ENCODE measurements at regions not wholly inside any gene's neighbourhood (a gene's known extent, or its start where the extent isn't known, plus 50 kb on each side); places are given as distances from the start of the nearest gene placed in this dataset.
"Not testable (repeated sequence)": the region's sequence is repeated elsewhere in the genome, so short reads cannot be mapped to it uniquely, and the experiment has no call there.

GRCh38 chr5:103981592-103981991, 419.0 kb upstream of the NUDT12 start:
- H3K9ac ChIP-seq (ENCODE audit: extremely low read depth, low read length, poor library complexity, severe bottlenecking): no peak overlapping the region
- no peak overlapping the region for H3K27ac ChIP-seq (ENCODE audit: low read depth, low read length)
- Mint-ChIP-seq H3K9me3 (no peaks in the 10 kb centered on the region), H3K27ac (no peak overlapping the region), H3K4me1 (peaks cover 4% of the 10 kb centered on the region), H3K27me3 (ENCODE audit: insufficient read depth) (no peaks in the 10 kb centered on the region), H3K4me3 (no peak overlapping the region), H3K36me3 (ENCODE audit: low read depth) (no peaks in the 10 kb centered on the region)
- no peak for TF ChIP-seq CTCF (conservative IDR thresholded peaks at IDR 0.05)
- peaks cover 3% of the 10 kb centered on the region for H3K4me1 ChIP-seq (ENCODE audit: control insufficient read depth, insufficient read depth, low read length)
- WGBS, 2 experiments (ENCODE audit: insufficient coverage in 1 of 2, insufficient read length in 1 of 2): 93 to 98% methylated on average over 3 to 4 of the region's 4 CpGs
- no peak for DNase-seq
- no peaks in the 10 kb centered on the region for H3K9me3 ChIP-seq (ENCODE audit: control insufficient read depth, low read length)
- H3K36me3 ChIP-seq (ENCODE audit: control insufficient read depth, insufficient read depth, low read length): no peaks in the 10 kb centered on the region
- no peaks in the 10 kb centered on the region for H3K27me3 ChIP-seq (ENCODE audit: control insufficient read depth, insufficient read depth, low read length, poor library complexity, severe bottlenecking)
- no peak overlapping the region for H3K4me3 ChIP-seq (ENCODE audit: low read length)

GRCh38 chr5:103973669-103974068, 411.1 kb upstream of the NUDT12 start:
- Histone ChIP-seq H3K4me1 (ENCODE audit: control insufficient read depth, insufficient read depth, low read length) (no peaks in the 10 kb centered on the region), H3K27me3 (ENCODE audit: control insufficient read depth, insufficient read depth, low read length, poor library complexity, severe bottlenecking) (no peaks in the 10 kb centered on the region), H3K9me3 (ENCODE audit: control insufficient read depth, low read length) (peaks cover 36% of the 10 kb centered on the region), H3K4me3 (ENCODE audit: low read length) (no peak overlapping the region), H3K9ac (ENCODE audit: extremely low read depth, low read length, poor library complexity, severe bottlenecking) (no peak overlapping the region), H3K36me3 (ENCODE audit: control insufficient read depth, insufficient read depth, low read length) (no peaks in the 10 kb centered on the region), H3K27ac (ENCODE audit: low read depth, low read length) (no peak overlapping the region)
- H3K4me1 Mint-ChIP-seq: peaks cover 7% of the 10 kb centered on the region
- H3K4me3 Mint-ChIP-seq: no peak overlapping the region
- H3K27ac Mint-ChIP-seq: no peak overlapping the region
- TF ChIP-seq CTCF (conservative IDR thresholded peaks at IDR 0.05): peak; percentile 57
- H3K36me3 Mint-ChIP-seq (ENCODE audit: low read depth): peaks cover 2% of the 10 kb centered on the region
- H3K9me3 Mint-ChIP-seq: peaks cover 22% of the 10 kb centered on the region
- DNase-seq: peak; percentile 64
- no peaks in the 10 kb centered on the region for H3K27me3 Mint-ChIP-seq (ENCODE audit: insufficient read depth)

- Mint-ChIP-seq H3K9me3 (peaks cover 40% of the 10 kb centered on the region), H3K36me3 (ENCODE audit: low read depth) (peaks cover 19% of the 10 kb centered on the region)
- H3K27ac Mint-ChIP-seq; H3K4me1 Mint-ChIP-seq; H3K4me3 Mint-ChIP-seq; H3K9ac ChIP-seq (ENCODE audit: extremely low read depth, low read length, poor library complexity, severe bottlenecking); H3K27me3 Mint-ChIP-seq (ENCODE audit: insufficient read depth); H3K27ac ChIP-seq (ENCODE audit: low read depth, low read length); H3K4me1 ChIP-seq (ENCODE audit: control insufficient read depth, insufficient read depth, low read length); H3K4me3 ChIP-seq (ENCODE audit: low read length); H3K27me3 ChIP-seq (ENCODE audit: control insufficient read depth, insufficient read depth, low read length, poor library complexity, severe bottlenecking); DNase-seq; H3K36me3 ChIP-seq (ENCODE audit: control insufficient read depth, insufficient read depth, low read length): not testable (repeated sequence)
- WGBS, 2 experiments (ENCODE audit: insufficient coverage in 1 of 2, insufficient read length in 1 of 2): 94 to 100% methylated on average over 3 to 25 of the region's 25 CpGs
- H3K9me3 ChIP-seq (ENCODE audit: control insufficient read depth, low read length): peaks cover 40% of the 10 kb centered on the region
Observed at GRCh38 chr5:103966295-103966694, 403.7 kb upstream of the NUDT12 start.

GRCh38 chr5:103962023-103962422, 399.4 kb upstream of the NUDT12 start:
- Mint-ChIP-seq H3K4me1 (no peaks in the 10 kb centered on the region), H3K27ac (no peak overlapping the region), H3K27me3 (ENCODE audit: insufficient read depth) (no peaks in the 10 kb centered on the region), H3K4me3 (no peak overlapping the region), H3K36me3 (ENCODE audit: low read depth) (peaks cover 13% of the 10 kb centered on the region), H3K9me3 (peaks cover 30% of the 10 kb centered on the region)
- no peak for TF ChIP-seq CTCF (conservative IDR thresholded peaks at IDR 0.05)
- DNase-seq: no peak
- Histone ChIP-seq H3K36me3 (ENCODE audit: control insufficient read depth, insufficient read depth, low read length) (no peaks in the 10 kb centered on the region), H3K27me3 (ENCODE audit: control insufficient read depth, insufficient read depth, low read length, poor library complexity, severe bottlenecking) (no peaks in the 10 kb centered on the region), H3K4me1 (ENCODE audit: control insufficient read depth, insufficient read depth, low read length) (no peaks in the 10 kb centered on the region), H3K27ac (ENCODE audit: low read depth, low read length) (no peak overlapping the region), H3K4me3 (ENCODE audit: low read length) (no peak overlapping the region), H3K9me3 (ENCODE audit: control insufficient read depth, low read length) (peaks cover 53% of the 10 kb centered on the region), H3K9ac (ENCODE audit: extremely low read depth, low read length, poor library complexity, severe bottlenecking) (no peak overlapping the region)
- 93% methylated on average over 1 of the region's 1 CpG; no CpG with 5 or more reads in 1 of the 2 experiments for WGBS, 2 experiments (ENCODE audit: insufficient coverage in 1 of 2, insufficient read length in 1 of 2)

Measured in endodermal cell (in vitro differentiated cells).